ENCODE measurements at regions not wholly inside any gene's neighbourhood (a gene's known extent, or its start where the extent isn't known, plus 50 kb on each side); places are given as distances from the start of the nearest gene placed in this dataset.

DNA sequence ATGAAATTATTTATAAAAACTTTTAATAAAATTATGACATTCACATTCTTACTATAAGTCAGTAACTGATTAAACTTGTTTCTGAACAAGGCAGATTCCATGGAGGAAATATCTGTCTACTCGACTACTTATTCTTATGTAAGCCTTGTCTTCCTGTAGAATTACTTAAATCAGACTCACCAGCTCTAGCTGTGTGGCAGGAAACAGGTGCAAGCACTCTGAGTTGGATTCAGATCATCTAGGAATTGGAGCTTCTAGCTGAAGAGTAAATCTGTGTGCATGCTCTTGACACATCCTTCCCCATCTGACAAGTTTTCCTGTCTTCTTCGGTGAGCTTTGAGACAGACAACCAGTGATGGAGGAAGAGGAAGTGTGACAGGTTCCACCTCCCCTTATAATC lies 284.7 kb downstream of the TRIB2 start:
- TF ChIP-seq, protein P1, sequence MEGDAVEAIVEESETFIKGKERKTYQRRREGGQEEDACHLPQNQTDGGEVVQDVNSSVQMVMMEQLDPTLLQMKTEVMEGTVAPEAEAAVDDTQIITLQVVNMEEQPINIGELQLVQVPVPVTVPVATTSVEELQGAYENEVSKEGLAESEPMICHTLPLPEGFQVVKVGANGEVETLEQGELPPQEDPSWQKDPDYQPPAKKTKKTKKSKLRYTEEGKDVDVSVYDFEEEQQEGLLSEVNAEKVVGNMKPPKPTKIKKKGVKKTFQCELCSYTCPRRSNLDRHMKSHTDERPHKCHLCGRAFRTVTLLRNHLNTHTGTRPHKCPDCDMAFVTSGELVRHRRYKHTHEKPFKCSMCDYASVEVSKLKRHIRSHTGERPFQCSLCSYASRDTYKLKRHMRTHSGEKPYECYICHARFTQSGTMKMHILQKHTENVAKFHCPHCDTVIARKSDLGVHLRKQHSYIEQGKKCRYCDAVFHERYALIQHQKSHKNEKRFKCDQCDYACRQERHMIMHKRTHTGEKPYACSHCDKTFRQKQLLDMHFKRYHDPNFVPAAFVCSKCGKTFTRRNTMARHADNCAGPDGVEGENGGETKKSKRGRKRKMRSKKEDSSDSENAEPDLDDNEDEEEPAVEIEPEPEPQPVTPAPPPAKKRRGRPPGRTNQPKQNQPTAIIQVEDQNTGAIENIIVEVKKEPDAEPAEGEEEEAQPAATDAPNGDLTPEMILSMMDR (IDR thresholded peaks at IDR 0.05): no peak
- no peak for TF ChIP-seq EZH2 (IDR thresholded peaks at IDR 0.05; ENCODE audit: borderline replicate concordance, insufficient read depth, low read depth, low read length, poor library complexity, severe bottlenecking)

All from B cell (primary cell).